Thoracic aorta (tissue), 2 donors: ENCODE measurements at regions not wholly inside any gene's neighbourhood (a gene's known extent, or its start where the extent isn't known, plus 50 kb on each side); places are given as distances from the start of the nearest gene placed in this dataset.

Source experiments
- ATAC-seq: fragments of 150-250 bp; one replicate; pipeline ENCODE4 v1.8.0; 2017; ENCODE audit warnings: low read depth; ENCODE audit not compliant: insufficient number of reproducible peaks, low FRiP score
- DNase-seq: peaks from one replicate; pipeline ENCODE4 v3.0.0-alpha.2; 2020; ENCODE audit warnings: low spot score
- H3K27ac ChIP-seq, 2 donors: fragments of 200-600 bp; sonication (generic); 1 replicate in 1 of 2; 2 replicates in 1 of 2; pipeline ENCODE4 v1.5.1; 2016; ENCODE audit warnings: mild to moderate bottlenecking in 2 of 2, moderate library complexity in 2 of 2
- H3K27me3 ChIP-seq: fragments of 200-600 bp; sonication (generic); replicated peaks from 2 replicates; pipeline ENCODE4 v1.6.0; 2016; ENCODE audit warnings: mild to moderate bottlenecking; ENCODE audit not compliant: insufficient read depth
- H3K36me3 ChIP-seq: fragments of 200-600 bp; sonication (generic); one replicate; pipeline ENCODE4 v1.5.1; 2016
- H3K4me1 ChIP-seq, 2 donors: fragments of 200-600 bp; sonication (generic); 1 replicate in 1 of 2; 2 replicates in 1 of 2; pipeline versions ENCODE4 v1.5.1 to v1.6.0; 2016; ENCODE audit warnings: low read depth in 2 of 2, mild to moderate bottlenecking in 1 of 2; ENCODE audit not compliant: control insufficient read depth in 1 of 2
- H3K4me3 ChIP-seq: fragments of 200-600 bp; sonication (generic); 2 replicates; pipeline ENCODE4 v1.5.1; 2016; ENCODE audit warnings: mild to moderate bottlenecking
- H3K9me3 ChIP-seq: fragments of 200-600 bp; sonication (generic); 2 replicates; pipeline ENCODE4 v1.5.1; 2016
- CTCF ChIP-seq: fragments of 200-600 bp; sonication (generic); IDR thresholded peaks from one replicate; pipeline ENCODE4 v1.5.1; 2019; ENCODE audit warnings: antibody characterized with exemption

GRCh38 chr7:110156511-110156910 is 934.4 kb upstream of the LRRN3 start:
- no peaks in the 10 kb centered on the region for H3K4me1 ChIP-seq
- ATAC-seq, result no peak
- TF ChIP-seq CTCF, result no peak
- DNase-seq, result no peak
- H3K36me3 ChIP-seq, result no peaks in the 10 kb centered on the region
- no peaks in the 10 kb centered on the region for H3K9me3 ChIP-seq
- H3K27me3 ChIP-seq, result no peaks in the 10 kb centered on the region
- no peak overlapping the region for H3K27ac ChIP-seq
- no peak overlapping the region for H3K4me3 ChIP-seq

DNA sequence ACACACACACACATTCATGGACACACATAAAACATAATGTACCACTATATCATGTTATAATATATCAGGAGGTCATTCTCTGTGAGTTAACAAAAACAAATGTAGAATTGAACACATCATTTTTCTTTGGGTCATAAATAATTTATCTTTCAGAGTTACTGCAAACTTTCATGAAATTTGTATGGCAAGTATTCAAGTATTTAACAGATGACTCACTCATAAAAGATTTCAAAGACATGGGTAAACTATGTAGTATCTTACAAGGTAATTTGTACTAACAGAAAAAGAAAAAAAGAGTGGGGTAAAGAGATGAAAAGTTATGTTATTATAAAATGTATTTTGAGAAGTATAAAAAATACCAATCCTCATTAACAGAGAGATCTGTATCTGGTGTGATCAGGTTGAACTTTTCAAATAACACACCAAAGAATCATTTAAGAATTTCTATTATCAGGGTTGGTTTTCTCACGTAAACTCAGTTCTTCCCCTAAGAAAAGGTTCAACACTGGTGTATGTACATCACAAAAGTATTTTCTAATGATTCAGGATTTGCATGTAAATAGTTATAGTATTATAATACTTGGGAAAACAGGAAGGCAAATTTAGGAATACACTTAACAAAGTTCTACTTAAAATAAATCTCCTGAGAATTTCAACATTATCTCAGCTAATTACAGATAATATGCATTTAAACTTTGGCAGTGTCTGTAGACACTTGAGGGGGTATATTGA is 933.1 kb upstream of the LRRN3 start:
- DNase-seq (no peak), ATAC-seq (no peak)
- no peak overlapping the region for H3K27ac ChIP-seq
- no peak overlapping the region for H3K4me3 ChIP-seq
- no peaks in the 10 kb centered on the region for H3K9me3 ChIP-seq
- H3K36me3 ChIP-seq, result no peaks in the 10 kb centered on the region
- no peaks in the 10 kb centered on the region for H3K27me3 ChIP-seq
- H3K4me1 ChIP-seq, result no peaks in the 10 kb centered on the region
- TF ChIP-seq CTCF, result no peak

DNA sequence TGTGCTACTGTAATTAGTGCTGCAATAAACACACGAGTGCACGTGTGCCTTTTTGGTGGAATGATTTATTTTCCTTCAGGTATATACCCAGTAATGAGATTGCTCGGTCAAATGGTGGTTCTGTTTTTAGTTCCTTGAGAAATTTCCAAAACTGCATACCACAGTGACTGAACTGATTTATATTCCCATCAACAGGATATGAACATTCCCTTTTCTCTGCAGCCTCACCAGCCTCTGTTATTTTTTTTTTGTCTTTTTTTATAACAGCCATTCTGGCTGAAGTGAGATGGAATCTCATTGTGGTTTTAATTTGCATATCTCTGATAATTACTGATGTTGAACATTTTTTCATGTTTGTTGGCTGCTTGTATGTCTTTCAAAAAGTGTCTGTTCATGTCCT is 922.9 kb upstream of the LRRN3 start:
- no peaks in the 10 kb centered on the region for H3K9me3 ChIP-seq
- ATAC-seq, result no peak
- H3K27me3 ChIP-seq, result no peaks in the 10 kb centered on the region
- no peak for DNase-seq
- no peak overlapping the region for H3K4me3 ChIP-seq
- H3K27ac ChIP-seq, result no peak overlapping the region
- no peaks in the 10 kb centered on the region for H3K4me1 ChIP-seq
- TF ChIP-seq CTCF, result no peak
- no peaks in the 10 kb centered on the region for H3K36me3 ChIP-seq

DNA sequence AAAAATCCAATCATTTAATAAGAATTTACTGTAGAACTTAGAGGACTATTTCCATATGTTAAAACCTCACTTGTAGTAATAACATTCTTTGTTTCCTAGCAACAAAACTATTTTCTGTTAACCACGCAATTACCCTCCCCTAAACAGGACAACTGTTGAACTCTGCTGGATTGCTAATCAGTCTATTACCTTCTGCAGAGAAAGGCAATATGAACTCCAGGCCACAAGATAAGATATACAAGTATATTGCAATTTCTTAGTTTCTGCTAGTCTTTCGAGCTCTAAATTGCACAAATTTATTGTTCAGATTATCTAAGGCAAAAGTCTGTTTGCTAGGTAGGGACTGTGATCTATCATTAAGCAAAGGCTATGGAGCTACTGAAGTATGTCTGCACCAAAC is 920.1 kb upstream of the LRRN3 start:
- Histone ChIP-seq H3K9me3 (no peaks in the 10 kb centered on the region), H3K4me3 (no peak overlapping the region), H3K4me1 (no peaks in the 10 kb centered on the region), H3K36me3 (no peaks in the 10 kb centered on the region), H3K27me3 (no peaks in the 10 kb centered on the region), H3K27ac (no peak overlapping the region)
- ATAC-seq, result no peak
- DNase-seq, result no peak
- TF ChIP-seq CTCF, result no peak

GRCh38 chr7:110177463-110177862 is 913.5 kb upstream of the LRRN3 start:
- H3K9me3 ChIP-seq, result no peaks in the 10 kb centered on the region
- H3K27me3 ChIP-seq, result no peaks in the 10 kb centered on the region
- H3K27ac ChIP-seq, result no peak overlapping the region
- H3K4me3 ChIP-seq, result no peak overlapping the region
- no peak for DNase-seq
- no peak for ATAC-seq
- no peaks in the 10 kb centered on the region for H3K4me1 ChIP-seq
- no peaks in the 10 kb centered on the region for H3K36me3 ChIP-seq
- no peak for TF ChIP-seq CTCF
